SK-N-SH (cell line): ENCODE measurements at regions not wholly inside any gene's neighbourhood (a gene's known extent, or its start where the extent isn't known, plus 50 kb on each side); places are given as distances from the start of the nearest gene placed in this dataset.

ENCODE experiments used
- ELF1 ChIP-seq: IDR thresholded peaks from 2 replicates; pipeline ENCODE4 v1.4.0; 2012
- EZH2phosphoT487 ChIP-seq: fragments of 200-600 bp; sonication (generic); IDR thresholded peaks from 2 replicates; pipeline ENCODE4 v1.6.1; 2017; ENCODE audit warnings: low read depth, mixed run types, mild to moderate bottlenecking, antibody characterized with exemption, moderate library complexity, borderline replicate concordance
- FOXJ3 ChIP-seq: sonication (generic); formaldehyde crosslinking; IDR thresholded peaks from 2 replicates; pipeline ENCODE4 v1.5.1; 2020; ENCODE audit warnings: mild to moderate bottlenecking, missing genetic modification reagents
- FOXM1 ChIP-seq: IDR thresholded peaks from 2 replicates; pipeline ENCODE4 v1.4.0; 2012; ENCODE audit warnings: low read depth, mild to moderate bottlenecking
- NFIC ChIP-seq: IDR thresholded peaks from 2 replicates; pipeline ENCODE4 v1.4.0; 2012; ENCODE audit warnings: borderline replicate concordance
- SIN3A ChIP-seq: IDR thresholded peaks from 2 replicates; pipeline ENCODE4 v1.6.1; 2012; ENCODE audit warnings: low read depth, mild to moderate bottlenecking, low read length, moderate library complexity, borderline replicate concordance
- SMC3 ChIP-seq: IDR thresholded peaks from 2 replicates; pipeline ENCODE4 v1.6.1; 2012; ENCODE audit warnings: low read depth, low read length, improper control_type of control experiment
- TAF1 ChIP-seq: IDR thresholded peaks from 2 replicates; pipeline ENCODE4 v1.6.1; 2012; ENCODE audit warnings: low read depth, mild to moderate bottlenecking, low read length, moderate library complexity, borderline replicate concordance
- TEAD4 ChIP-seq: IDR thresholded peaks from 2 replicates; pipeline ENCODE4 v1.4.0; 2012; ENCODE audit warnings: mild to moderate bottlenecking, borderline replicate concordance; ENCODE audit not compliant: insufficient read depth
- YY1 ChIP-seq: IDR thresholded peaks from 2 replicates; pipeline ENCODE4 v1.4.0; 2012; ENCODE audit warnings: low read depth, mild to moderate bottlenecking
- TF ChIP-seq, protein P1 (sequence below): fragments of 200-600 bp; sonication (generic); IDR thresholded peaks from 2 replicates; pipeline ENCODE4 v1.6.1; 2017; ENCODE audit warnings: antibody characterized with exemption, mild to moderate bottlenecking, moderate library complexity
- TF ChIP-seq, protein P2 (sequence below): fragments of 150-350 bp; IDR thresholded peaks from 2 replicates; pipeline ENCODE4 v1.6.1; 2016; ENCODE audit warnings: mild to moderate bottlenecking, low read depth, low read length
- TF ChIP-seq, protein P3 (sequence below): fragments of 150-350 bp; IDR thresholded peaks from 2 replicates; pipeline ENCODE4 v1.6.1; 2017; ENCODE audit warnings: antibody characterized with exemption, low read length, low read depth, borderline replicate concordance

DNA sequence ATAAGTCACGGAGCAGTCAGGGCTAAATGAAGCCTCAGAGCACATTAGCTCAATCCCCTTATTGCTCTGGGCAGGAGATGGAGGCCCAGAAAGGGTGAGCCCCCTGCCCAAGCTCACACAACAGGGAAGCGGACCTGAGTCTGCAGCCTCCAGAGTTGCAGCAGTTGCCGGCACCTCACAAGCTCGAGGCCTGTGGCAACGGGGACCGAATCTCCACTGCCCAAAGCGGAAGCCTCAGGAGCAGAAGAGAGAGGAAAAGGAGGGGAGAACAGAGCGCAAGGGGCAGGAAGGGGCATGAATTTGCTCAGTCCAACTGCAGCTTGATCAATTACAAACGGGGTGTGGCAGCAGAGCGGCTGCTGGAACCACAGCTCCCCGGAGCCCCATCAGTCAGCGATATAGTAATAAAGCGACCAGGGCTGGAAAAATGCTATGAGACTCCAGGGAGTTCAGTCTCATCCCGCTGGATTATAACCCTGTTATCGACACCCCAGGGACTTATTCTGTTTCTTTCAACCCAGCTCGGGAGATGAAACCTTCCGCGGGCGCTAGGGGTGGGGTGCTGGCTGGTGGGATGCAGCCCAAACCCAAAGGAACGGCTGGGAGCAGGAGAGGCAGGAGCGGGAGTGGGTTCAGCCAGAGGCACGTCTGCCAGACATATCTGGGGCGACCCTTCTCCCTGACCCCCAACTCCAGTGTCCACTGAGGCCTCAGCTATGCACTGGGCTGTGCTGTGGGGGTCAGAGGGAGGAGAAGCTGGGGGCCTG, 219.7 kb upstream of the LINGO1 start:
- TF ChIP-seq FOXM1 (no peak), YY1 (no peak), TEAD4 (no peak), EZH2phosphoT487 (no peak), TAF1 (no peak), ELF1 (no peak), SMC3 (no peak), FOXJ3 (CRISPR knock-in tag) (no peak), NFIC (no peak), SIN3A (no peak)
- TF ChIP-seq, protein P1, sequence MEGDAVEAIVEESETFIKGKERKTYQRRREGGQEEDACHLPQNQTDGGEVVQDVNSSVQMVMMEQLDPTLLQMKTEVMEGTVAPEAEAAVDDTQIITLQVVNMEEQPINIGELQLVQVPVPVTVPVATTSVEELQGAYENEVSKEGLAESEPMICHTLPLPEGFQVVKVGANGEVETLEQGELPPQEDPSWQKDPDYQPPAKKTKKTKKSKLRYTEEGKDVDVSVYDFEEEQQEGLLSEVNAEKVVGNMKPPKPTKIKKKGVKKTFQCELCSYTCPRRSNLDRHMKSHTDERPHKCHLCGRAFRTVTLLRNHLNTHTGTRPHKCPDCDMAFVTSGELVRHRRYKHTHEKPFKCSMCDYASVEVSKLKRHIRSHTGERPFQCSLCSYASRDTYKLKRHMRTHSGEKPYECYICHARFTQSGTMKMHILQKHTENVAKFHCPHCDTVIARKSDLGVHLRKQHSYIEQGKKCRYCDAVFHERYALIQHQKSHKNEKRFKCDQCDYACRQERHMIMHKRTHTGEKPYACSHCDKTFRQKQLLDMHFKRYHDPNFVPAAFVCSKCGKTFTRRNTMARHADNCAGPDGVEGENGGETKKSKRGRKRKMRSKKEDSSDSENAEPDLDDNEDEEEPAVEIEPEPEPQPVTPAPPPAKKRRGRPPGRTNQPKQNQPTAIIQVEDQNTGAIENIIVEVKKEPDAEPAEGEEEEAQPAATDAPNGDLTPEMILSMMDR, result no peak
- TF ChIP-seq, protein P2, sequence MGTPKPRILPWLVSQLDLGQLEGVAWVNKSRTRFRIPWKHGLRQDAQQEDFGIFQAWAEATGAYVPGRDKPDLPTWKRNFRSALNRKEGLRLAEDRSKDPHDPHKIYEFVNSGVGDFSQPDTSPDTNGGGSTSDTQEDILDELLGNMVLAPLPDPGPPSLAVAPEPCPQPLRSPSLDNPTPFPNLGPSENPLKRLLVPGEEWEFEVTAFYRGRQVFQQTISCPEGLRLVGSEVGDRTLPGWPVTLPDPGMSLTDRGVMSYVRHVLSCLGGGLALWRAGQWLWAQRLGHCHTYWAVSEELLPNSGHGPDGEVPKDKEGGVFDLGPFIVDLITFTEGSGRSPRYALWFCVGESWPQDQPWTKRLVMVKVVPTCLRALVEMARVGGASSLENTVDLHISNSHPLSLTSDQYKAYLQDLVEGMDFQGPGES, result no peak
- TF ChIP-seq, protein P3, sequence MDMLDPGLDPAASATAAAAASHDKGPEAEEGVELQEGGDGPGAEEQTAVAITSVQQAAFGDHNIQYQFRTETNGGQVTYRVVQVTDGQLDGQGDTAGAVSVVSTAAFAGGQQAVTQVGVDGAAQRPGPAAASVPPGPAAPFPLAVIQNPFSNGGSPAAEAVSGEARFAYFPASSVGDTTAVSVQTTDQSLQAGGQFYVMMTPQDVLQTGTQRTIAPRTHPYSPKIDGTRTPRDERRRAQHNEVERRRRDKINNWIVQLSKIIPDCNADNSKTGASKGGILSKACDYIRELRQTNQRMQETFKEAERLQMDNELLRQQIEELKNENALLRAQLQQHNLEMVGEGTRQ, result no peak
